Heart left ventricle (tissue), 16 donors: ENCODE measurements at regions not wholly inside any gene's neighbourhood (a gene's known extent, or its start where the extent isn't known, plus 50 kb on each side); places are given as distances from the start of the nearest gene placed in this dataset.

ENCODE experiments used
- ATAC-seq, 4 donors: fragments of 200-7000 bp; cut with Tn5 transposase; one replicate each; pipeline ENCODE4 v1.9.1; 2020 to 2022; ENCODE audit warnings: moderate library complexity in 4 of 4, mild to moderate bottlenecking in 3 of 4, moderate number of reproducible peaks in 1 of 4
- DNase-seq, 5 donors: peaks; one replicate each; pipeline ENCODE4 v3.0.0-alpha.2; 2020
- H3K27ac ChIP-seq, 12 donors: fragments of 200-600 bp; sonication (generic) in 4 of 12; one replicate each; pipeline versions ENCODE4 v1.5.0 to v1.8.0; 2016 to 2022; ENCODE audit warnings: mild to moderate bottlenecking in 2 of 12
- H3K27me3 ChIP-seq, 9 donors: fragments of 200-600 bp; sonication (generic) in 2 of 9; one replicate each; pipeline versions ENCODE4 v1.5.1 to v1.8.0; 2016 to 2022; ENCODE audit warnings: mild to moderate bottlenecking in 3 of 9
- H3K36me3 ChIP-seq, 9 donors: fragments of 200-600 bp; sonication (generic) in 2 of 9; one replicate each; pipeline versions ENCODE4 v1.5.0 to v1.8.0; 2018 to 2022; ENCODE audit warnings: mild to moderate bottlenecking in 2 of 9
- H3K4me1 ChIP-seq, 12 donors: fragments of 200-600 bp; sonication (generic) in 4 of 12; one replicate each; pipeline versions ENCODE4 v1.5.0 to v1.8.0; 2016 to 2022; ENCODE audit warnings: mild to moderate bottlenecking in 3 of 12
- H3K4me3 ChIP-seq, 12 donors: fragments of 200-600 bp; sonication (generic) in 4 of 12; one replicate each; pipeline versions ENCODE4 v1.5.0 to v1.8.0; 2017 to 2022; ENCODE audit warnings: mild to moderate bottlenecking in 9 of 12, moderate library complexity in 4 of 12
- H3K9me3 ChIP-seq, 12 donors: fragments of 200-600 bp; sonication (generic) in 4 of 12; one replicate each; pipeline versions ENCODE4 v1.5.0 to v1.8.0; 2016 to 2022; ENCODE audit warnings: mild to moderate bottlenecking in 1 of 12
- CTCF ChIP-seq, 12 donors: fragments of 200-600 bp; sonication (generic) in 4 of 12; IDR thresholded peaks; one replicate each; pipeline versions ENCODE4 v1.5.0 to v1.8.0; 2018 to 2022; ENCODE audit warnings: antibody characterized with exemption in 12 of 12, mild to moderate bottlenecking in 5 of 12
- POLR2A ChIP-seq, 2 donors: fragments of 450-650 bp; IDR thresholded peaks; one replicate each; pipeline ENCODE4 v1.6.1; 2017; ENCODE audit warnings: antibody characterized with exemption in 2 of 2, mild to moderate bottlenecking in 2 of 2, moderate library complexity in 2 of 2
- WGBS, 4 donors: extraction: QIAGEN DNeasy Blood & Tissue Kit in 2 of 4; methylation state at CpG; one replicate each; pipeline versions ENCODE4 v1.1.5 to v1.1.7; 2013 to 2018; 5-methylcytosine and 5-hydroxymethylcytosine counted together
- intact Hi-C, 10 donors: fragments of 100-400 bp; cut with DNase I; formaldehyde crosslinking; loops; one replicate each; pipeline versions ENCODE4 v1.11.1 to v1.14.2; 2022
- donor health status: ischemic (EF 13 %, LVEDD 7.1; RV severe dilation, severe dysfunction).
- donor health status: healthy with polysubstance abuse.
- donor health status: DM: no; HTN: yes; CAD: no.
- donor health status: DM: no; HTN: no; CAD: no.
- donor health status: ischemic (EF 25% LVEDD 6.9; RV normal size, moderate dysfunction).
- donor health status: ischemic (EF 25% LVEDD 5.7; RV mildly dilated, moderate dysfunction).
- donor health status: healthy.
- donor health status: DM: yes; HTN: yes; CAD: no.
- donor health status: ischemic (EF 35%, LVEDD 5.7; RV mildly dilated, moderate dysfunction).
- donor health status: nonischemic (EF 11% LVEDD 7.7; RV severe dilation, severe dysfunction).
- donor health status: DM: yes; HTN: yes; CAD: no.
- donor health status: PGD.
- donor health status: ischemic (EF 29% LVEDD 5.4; RV normal size, mild dysfunction).
- donor health status: nonischemic (EF 23%, LVEDD 6.1; RV moderate dilation, normal function).

GRCh38 chr10:105968666-105969065, 1195.8 kb downstream of the SORCS1 start:
- no peak for ATAC-seq
- intact Hi-C loops = no loop called here

DNA sequence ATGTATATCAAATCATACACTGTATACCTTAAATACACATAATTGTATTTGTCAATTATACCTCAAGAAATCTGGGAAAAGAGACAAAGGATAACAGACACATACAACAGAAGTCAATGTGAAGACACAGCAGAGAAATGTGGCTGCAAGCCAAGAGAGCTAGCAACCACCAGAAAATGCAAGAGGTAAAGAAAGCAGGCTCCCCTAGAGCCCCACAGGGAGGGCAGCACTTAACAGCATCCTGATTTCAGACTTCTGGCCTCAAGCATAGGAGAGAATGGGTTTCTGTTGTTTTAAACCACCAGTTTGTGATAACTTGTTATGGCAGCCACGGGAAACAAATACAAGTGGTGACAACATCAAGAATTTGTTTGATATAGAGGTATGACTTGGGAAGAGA, 1197.2 kb downstream of the SORCS1 start:
- Histone ChIP-seq H3K27ac (no peak overlapping the region), H3K4me3 (no peak overlapping the region), H3K4me1 (no peaks in the 10 kb centered on the region), H3K27me3 (no peaks in the 10 kb centered on the region), H3K9me3 (no peaks in the 10 kb centered on the region), H3K36me3 (no peaks in the 10 kb centered on the region)
- ATAC-seq (no peak), DNase-seq (no peak)
- TF ChIP-seq POLR2A (IDR thresholded peaks at IDR 0.05) = no peak
- TF ChIP-seq CTCF (IDR thresholded peaks at IDR 0.05) = no peak
- WGBS, 4 donors = 14 to 28% (median 20%) methylated on average over 1 of the region's 1 CpG
- intact Hi-C loops = no loop called here

More at GRCh38 chr10:105968666-105969065, 1195.8 kb downstream of the SORCS1 start:
- WGBS, 4 donors = 71 to 79% (median 75%) methylated on average over 3 of the region's 3 CpGs
- H3K36me3 ChIP-seq = no peaks in the 10 kb centered on the region
- H3K4me1 ChIP-seq = peaks cover 0 to 3% (median 0%) of the 10 kb centered on the region in 12 donors
- no peaks in the 10 kb centered on the region for H3K9me3 ChIP-seq
- no peak overlapping the region for H3K4me3 ChIP-seq
- H3K27ac ChIP-seq = no peak overlapping the region
- TF ChIP-seq CTCF (IDR thresholded peaks at IDR 0.05) = no peak
- no peak for TF ChIP-seq POLR2A (IDR thresholded peaks at IDR 0.05)
- no peak for DNase-seq
- no peaks in the 10 kb centered on the region for H3K27me3 ChIP-seq

- Histone ChIP-seq H3K36me3 (no peaks in the 10 kb centered on the region), H3K9me3 (no peaks in the 10 kb centered on the region), H3K4me1 (no peaks in the 10 kb centered on the region), H3K4me3 (no peak overlapping the region), H3K27ac (no peak overlapping the region), H3K27me3 (no peaks in the 10 kb centered on the region)
- TF ChIP-seq POLR2A (IDR thresholded peaks at IDR 0.05) (no peak), CTCF (IDR thresholded peaks at IDR 0.05) (no peak)
- 80 to 86% (median 82%) methylated on average over 1 of the region's 1 CpG for WGBS, 4 donors
- no peak for ATAC-seq
- no peak for DNase-seq
- intact Hi-C loops = no loop called here
Measured at GRCh38 chr10:105965141-105965540, 1199.4 kb downstream of the SORCS1 start.

- Histone ChIP-seq H3K27me3 (no peaks in the 10 kb centered on the region), H3K27ac (no peak overlapping the region), H3K4me3 (no peak overlapping the region), H3K4me1 (no peaks in the 10 kb centered on the region), H3K9me3 (no peaks in the 10 kb centered on the region), H3K36me3 (no peaks in the 10 kb centered on the region)
- intact Hi-C loops = no loop called here
- 55 to 62% (median 61%) methylated on average over 5 of the region's 5 CpGs for WGBS, 4 donors
- no peak for TF ChIP-seq CTCF (IDR thresholded peaks at IDR 0.05)
- no peak for TF ChIP-seq POLR2A (IDR thresholded peaks at IDR 0.05)
- DNase-seq (no peak), ATAC-seq (no peak)
Measured at GRCh38 chr10:105964009-105964408, 1200.5 kb downstream of the SORCS1 start.
